ENCODE measurements at regions not wholly inside any gene's neighbourhood (a gene's known extent, or its start where the extent isn't known, plus 50 kb on each side); places are given as distances from the start of the nearest gene placed in this dataset.
"Not testable (repeated sequence)": the region's sequence is repeated elsewhere in the genome, so short reads cannot be mapped to it uniquely, and the experiment has no call there.

DNA sequence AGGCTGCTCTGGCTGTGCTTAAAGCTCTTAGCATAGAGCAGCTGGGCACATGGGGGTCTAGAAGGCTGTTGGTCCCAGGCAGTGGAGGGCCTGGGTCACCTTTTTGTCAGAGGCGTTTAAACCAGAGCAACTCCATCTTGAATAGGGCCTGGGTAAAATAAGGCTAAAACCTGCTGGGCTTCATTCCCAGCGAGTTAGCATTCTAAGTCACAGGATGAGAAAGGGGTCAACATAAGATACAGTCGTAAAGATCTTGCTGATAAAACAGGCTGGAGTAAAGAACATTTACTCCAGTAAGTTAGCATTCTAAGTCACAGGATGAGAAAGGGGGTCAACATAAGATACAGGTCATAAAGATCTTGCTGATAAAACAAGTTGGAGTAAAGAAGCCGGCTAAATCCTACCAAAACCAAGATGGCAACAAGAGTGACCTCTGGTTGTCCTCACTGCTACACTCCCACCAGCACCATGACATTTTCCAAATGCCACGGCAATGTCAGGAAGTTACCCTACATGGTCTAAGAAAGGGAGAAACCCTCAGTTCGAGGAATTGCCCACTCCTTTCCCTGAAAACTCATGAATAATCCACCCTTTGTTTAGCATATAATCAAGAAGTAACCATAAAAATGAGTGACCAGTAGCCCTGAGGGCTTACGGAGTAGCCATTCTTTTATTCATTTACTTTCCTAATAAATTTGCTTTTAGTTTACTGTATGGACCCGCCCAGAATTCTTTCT is 96.8 kb upstream of the PCBD1 start:
- H3K9me3 Mint-ChIP-seq, result no peaks in the 10 kb centered on the region
- H3K27me3 Mint-ChIP-seq (ENCODE audit: low read depth), result no peaks in the 10 kb centered on the region
- no peak overlapping the region for H3K4me3 Mint-ChIP-seq
- no peak for DNase-seq (ENCODE audit: low read depth, low spot score)
- TF ChIP-seq, protein P1, sequence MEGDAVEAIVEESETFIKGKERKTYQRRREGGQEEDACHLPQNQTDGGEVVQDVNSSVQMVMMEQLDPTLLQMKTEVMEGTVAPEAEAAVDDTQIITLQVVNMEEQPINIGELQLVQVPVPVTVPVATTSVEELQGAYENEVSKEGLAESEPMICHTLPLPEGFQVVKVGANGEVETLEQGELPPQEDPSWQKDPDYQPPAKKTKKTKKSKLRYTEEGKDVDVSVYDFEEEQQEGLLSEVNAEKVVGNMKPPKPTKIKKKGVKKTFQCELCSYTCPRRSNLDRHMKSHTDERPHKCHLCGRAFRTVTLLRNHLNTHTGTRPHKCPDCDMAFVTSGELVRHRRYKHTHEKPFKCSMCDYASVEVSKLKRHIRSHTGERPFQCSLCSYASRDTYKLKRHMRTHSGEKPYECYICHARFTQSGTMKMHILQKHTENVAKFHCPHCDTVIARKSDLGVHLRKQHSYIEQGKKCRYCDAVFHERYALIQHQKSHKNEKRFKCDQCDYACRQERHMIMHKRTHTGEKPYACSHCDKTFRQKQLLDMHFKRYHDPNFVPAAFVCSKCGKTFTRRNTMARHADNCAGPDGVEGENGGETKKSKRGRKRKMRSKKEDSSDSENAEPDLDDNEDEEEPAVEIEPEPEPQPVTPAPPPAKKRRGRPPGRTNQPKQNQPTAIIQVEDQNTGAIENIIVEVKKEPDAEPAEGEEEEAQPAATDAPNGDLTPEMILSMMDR (conservative IDR thresholded peaks at IDR 0.05), result no peak
- peaks cover 12% of the 10 kb centered on the region for H3K4me1 Mint-ChIP-seq
- no peak overlapping the region for H3K27ac Mint-ChIP-seq (ENCODE audit: unreplicated experiment)
- no peaks in the 10 kb centered on the region for H3K36me3 Mint-ChIP-seq (ENCODE audit: low read depth)

DNA sequence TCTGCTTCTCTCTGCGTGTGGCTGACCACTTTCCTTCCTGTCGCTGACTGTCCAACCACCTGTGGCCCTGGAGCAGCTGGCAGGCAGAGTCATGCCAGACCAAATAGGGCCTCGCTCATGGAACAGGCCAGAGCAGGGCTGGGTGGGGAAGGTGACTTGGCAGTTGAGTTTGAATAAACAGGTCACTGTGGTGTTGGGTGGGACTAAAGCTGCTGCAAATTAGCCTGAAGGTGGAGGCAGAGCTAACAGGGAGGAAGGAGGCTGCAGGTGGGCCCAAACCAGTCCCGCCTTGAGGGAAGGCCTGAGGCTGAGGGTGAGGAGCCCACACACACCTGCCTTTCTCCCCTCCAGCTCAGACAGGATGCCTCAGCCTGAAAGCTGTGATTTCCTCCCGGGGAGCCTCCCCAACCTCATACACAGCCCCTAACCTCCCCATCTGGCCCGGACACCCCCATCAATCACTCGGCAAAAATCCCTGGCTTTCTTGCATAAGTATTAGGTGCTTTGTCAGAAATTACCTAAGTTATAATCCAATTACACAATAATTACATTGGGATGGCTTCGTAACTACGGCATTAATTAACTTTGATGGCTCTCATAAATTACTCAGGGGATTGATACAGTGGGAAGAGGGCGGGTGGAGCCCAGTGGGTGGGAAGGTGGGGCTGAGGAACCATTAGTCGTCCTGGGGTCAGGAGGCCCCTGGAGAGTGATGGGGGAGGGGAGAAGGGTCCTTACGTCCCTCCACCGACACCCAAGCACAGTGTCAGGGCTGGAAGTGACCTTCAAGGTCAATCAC is 97.7 kb upstream of the PCBD1 start:
- H3K4me3 Mint-ChIP-seq, result no peak overlapping the region
- no peak for DNase-seq (ENCODE audit: low read depth, low spot score)
- no peaks in the 10 kb centered on the region for H3K36me3 Mint-ChIP-seq (ENCODE audit: low read depth)

DNA sequence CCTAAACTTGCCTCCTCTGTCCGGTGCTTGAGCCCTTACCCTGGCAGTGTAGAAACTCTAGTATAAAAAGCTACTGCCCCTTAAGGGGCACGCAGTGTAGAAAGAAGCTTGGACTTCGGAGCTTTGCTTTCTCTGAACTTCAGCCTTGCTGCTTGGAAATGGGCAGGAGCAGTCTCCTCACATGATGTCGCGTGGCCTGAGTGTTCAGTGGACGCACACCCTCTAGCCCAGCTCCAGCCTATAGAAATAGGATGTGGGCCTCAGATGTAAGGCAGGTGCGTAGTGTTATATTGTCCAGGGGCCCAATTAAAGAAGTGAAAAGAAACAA is 98.2 kb upstream of the PCBD1 start:
- no peaks in the 10 kb centered on the region for H3K27me3 Mint-ChIP-seq (ENCODE audit: low read depth)

More for the DNA sequence above, 97.7 kb upstream of the PCBD1 start:
- no peaks in the 10 kb centered on the region for H3K9me3 Mint-ChIP-seq
- no peak overlapping the region for H3K27ac Mint-ChIP-seq (ENCODE audit: unreplicated experiment)
- TF ChIP-seq, protein P1 (conservative IDR thresholded peaks at IDR 0.05), result no peak
- peaks cover 15% of the 10 kb centered on the region for H3K4me1 Mint-ChIP-seq
- H3K27me3 Mint-ChIP-seq (ENCODE audit: low read depth), result no peaks in the 10 kb centered on the region

DNA sequence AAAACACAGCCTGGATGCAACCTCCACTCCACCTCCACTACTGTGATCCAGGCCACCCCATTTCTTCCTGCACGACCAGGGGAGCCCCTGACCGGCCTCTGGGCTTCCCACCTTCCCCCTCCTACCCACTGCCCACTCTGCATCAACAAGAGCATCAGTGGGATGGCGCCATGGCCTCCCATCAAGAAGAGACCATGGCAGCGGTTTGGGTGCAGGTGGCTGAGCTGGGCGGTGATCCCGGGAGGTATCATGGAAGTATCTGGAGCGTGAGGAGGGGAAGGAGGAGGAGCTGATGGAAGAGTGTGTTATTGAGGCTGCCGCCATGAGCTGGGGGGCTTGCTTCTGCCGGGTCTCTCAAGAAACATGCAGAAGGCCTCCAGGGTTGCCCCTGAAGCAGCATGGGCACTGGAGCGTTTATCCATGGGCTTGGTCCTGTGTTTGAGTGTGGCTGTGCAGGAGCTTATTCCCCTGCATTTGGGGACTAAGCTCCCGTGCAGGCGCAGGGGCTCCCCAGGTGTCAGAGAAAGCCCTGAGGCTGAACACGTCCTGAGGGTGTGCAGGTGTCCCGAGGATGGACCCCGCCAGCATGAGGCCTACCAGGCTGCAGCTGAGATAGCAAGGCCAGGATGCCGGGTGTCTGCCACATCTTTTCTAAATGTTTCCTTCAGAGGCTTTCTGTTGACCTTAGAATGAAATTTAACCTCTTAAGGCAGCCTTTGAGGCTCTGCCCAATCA is 99.2 kb upstream of the PCBD1 start:
- Mint-ChIP-seq H3K36me3 (ENCODE audit: low read depth) (no peaks in the 10 kb centered on the region), H3K27me3 (ENCODE audit: low read depth) (no peaks in the 10 kb centered on the region), H3K4me3 (no peak overlapping the region), H3K4me1 (peaks cover 15% of the 10 kb centered on the region), H3K27ac (ENCODE audit: unreplicated experiment) (peak overlapping the region; percentile 19), H3K9me3 (no peaks in the 10 kb centered on the region)
- DNase-seq (ENCODE audit: low read depth, low spot score), result no peak
- TF ChIP-seq, protein P1 (conservative IDR thresholded peaks at IDR 0.05), result no peak

More for the DNA sequence above, 98.2 kb upstream of the PCBD1 start:
- DNase-seq (ENCODE audit: low read depth, low spot score), result no peak
- peaks cover 15% of the 10 kb centered on the region for H3K4me1 Mint-ChIP-seq
- H3K36me3 Mint-ChIP-seq (ENCODE audit: low read depth), result no peaks in the 10 kb centered on the region
- H3K9me3 Mint-ChIP-seq, result no peaks in the 10 kb centered on the region
- no peak overlapping the region for H3K4me3 Mint-ChIP-seq
- no peak overlapping the region for H3K27ac Mint-ChIP-seq (ENCODE audit: unreplicated experiment)
- TF ChIP-seq, protein P1 (conservative IDR thresholded peaks at IDR 0.05), result no peak

DNA sequence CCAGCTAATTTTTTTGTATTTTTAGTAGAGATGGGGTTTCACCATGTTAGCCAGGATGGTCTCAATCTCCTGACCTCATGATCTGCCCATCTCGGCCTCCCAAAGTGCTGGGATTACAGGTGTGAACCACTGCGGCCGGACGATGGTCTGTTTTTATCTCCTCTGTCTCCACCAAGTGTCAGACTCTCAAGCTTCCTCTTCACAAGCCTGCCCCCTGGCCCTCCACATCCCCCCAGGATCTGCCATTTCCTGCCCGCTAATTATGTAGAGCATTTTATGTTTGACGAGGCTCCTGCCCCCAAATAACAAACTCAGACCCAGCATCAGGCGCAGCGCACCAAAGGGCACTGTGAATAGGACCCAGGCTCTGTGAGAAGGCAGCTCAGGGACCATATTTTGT is 101.8 kb upstream of the PCBD1 start:
- not testable (repeated sequence) for H3K36me3 Mint-ChIP-seq (ENCODE audit: low read depth); DNase-seq (ENCODE audit: low read depth, low spot score); H3K27me3 Mint-ChIP-seq (ENCODE audit: low read depth); H3K27ac Mint-ChIP-seq (ENCODE audit: unreplicated experiment); H3K4me3 Mint-ChIP-seq; H3K9me3 Mint-ChIP-seq
- H3K4me1 Mint-ChIP-seq, result peaks cover 15% of the 10 kb centered on the region

Data from neural crest cell (in vitro differentiated cells).